ENCODE measurements at regions not wholly inside any gene's neighbourhood (a gene's known extent, or its start where the extent isn't known, plus 50 kb on each side); places are given as distances from the start of the nearest gene placed in this dataset.

- no peak for DNase-seq (ENCODE audit: low read depth)
Observed at GRCh38 chr21:15241997-15242736, 177.4 kb upstream of the NRIP1 start.

DNA sequence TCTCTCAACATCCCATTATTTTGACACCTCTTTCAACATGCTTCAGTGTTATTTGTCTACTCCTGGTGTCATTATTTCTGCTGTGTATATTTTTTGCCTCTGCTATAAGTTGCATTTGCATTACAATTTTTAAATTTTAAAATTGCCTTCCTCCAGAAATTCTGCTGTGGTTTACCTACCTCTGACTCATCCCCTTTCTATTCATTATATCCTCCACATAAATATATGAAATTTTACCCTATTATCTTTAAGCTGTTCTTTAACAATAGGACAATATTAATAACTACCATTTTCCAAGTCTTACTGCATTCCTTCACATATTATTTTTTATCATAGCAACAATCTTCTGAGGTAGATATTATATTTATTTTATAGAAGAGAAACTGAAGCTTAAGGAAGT, 178.1 kb upstream of the NRIP1 start:
- DNase-seq (ENCODE audit: low read depth): no peak

DNA sequence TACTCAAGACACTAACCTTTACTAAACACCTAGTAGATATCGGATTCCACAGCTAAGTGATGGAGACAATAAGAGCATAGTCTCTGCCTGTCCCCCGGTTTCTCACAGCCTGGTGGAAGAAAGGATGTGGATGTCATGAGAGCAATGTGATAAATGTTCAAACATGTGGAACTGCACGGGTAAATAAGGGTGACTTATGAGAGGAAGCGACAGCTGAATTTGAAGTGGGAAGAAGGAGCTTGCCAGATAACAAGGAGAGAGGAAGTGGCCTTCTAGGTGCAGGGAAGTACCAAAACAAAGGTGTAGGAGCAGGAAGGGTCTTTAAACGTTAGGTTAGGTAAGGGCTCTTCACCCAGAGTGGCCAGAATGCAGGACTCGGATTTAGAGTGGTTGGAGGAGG, 178.6 kb upstream of the NRIP1 start:
- DNase-seq (ENCODE audit: low read depth): no peak

GRCh38 chr21:15247613-15248012, 182.8 kb upstream of the NRIP1 start:
- DNase-seq (ENCODE audit: low read depth): no peak

- DNase-seq (ENCODE audit: low read depth): peak; percentile 9
Observed at GRCh38 chr21:15249285-15249993, 184.6 kb upstream of the NRIP1 start.

GRCh38 chr21:15250384-15250783, 185.6 kb upstream of the NRIP1 start:
- peak; percentile 20 for DNase-seq (ENCODE audit: low read depth)

DNA sequence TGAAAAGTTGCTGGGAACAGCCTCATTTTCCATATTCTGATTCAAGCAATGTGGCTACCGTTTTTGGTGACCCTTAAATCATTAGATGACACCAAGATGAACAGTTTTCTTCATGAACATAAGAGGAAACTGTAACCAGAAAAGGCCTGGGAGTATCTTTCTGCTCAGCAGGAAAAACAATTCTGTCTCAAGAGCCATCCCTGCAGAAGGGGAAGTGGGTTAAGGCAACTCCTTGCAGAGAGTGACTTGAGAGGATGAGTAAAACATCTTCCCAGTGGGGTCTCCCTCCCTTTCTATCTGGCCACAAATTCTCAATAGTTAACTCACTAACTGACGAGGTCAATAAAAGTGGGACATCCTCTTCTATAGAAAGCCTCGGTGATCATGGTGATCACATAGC, 187.6 kb upstream of the NRIP1 start:
- no peak for DNase-seq (ENCODE audit: low read depth)

- no peak for DNase-seq (ENCODE audit: low read depth)
Observed at GRCh38 chr21:15254111-15254510, 189.3 kb upstream of the NRIP1 start.

GRCh38 chr21:15255261-15255660, 190.5 kb upstream of the NRIP1 start:
- DNase-seq (ENCODE audit: low read depth): no peak

GRCh38 chr21:15255763-15256162, 191.0 kb upstream of the NRIP1 start:
- no peak for DNase-seq (ENCODE audit: low read depth)

DNA sequence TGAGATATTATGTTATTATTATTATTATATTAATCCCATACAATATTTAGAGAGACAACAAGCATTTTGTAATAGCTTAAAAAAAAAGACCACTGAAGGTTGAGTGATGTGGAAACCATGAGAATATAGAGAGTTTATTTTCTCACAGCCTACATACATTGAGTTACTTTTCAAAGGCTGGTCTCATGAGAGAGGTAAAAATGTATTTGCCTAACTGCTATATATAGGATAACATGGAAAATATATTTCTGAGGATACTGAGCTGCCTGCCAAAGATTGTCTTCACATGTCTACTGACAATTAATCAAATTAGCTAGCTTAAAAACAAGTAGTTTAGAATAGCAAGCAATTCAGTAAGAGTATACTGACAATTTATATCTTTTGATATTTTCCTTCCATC, 192.2 kb upstream of the NRIP1 start:
- no peak for DNase-seq (ENCODE audit: low read depth)

- DNase-seq (ENCODE audit: low read depth): no peak
Observed at GRCh38 chr21:15257646-15258045, 192.8 kb upstream of the NRIP1 start.

GRCh38 chr21:15259824-15260223, 195.0 kb upstream of the NRIP1 start:
- no peak for DNase-seq (ENCODE audit: low read depth)

DNA sequence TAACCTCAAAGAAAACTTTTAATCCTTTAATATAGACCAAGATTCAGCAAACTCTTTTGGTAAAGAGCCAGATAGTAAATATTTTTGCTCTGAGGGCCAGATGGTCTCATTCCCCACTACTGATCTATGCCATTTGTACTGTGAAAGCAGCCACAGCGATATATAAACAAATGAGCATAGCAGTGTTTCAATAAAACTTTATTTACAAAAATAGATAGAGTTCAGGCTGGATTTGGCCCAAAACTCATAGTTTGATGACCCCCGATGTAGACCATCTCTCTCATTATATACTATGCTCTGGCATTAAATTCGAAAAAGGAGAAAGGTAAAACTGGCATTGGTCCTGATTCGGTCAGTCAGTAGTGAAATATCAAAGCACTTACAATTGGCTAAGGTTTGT, 195.8 kb upstream of the NRIP1 start:
- DNase-seq (ENCODE audit: low read depth): no peak

GRCh38 chr21:15264084-15264665, 199.4 kb upstream of the NRIP1 start:
- no peak for DNase-seq (ENCODE audit: low read depth)

- no peak for DNase-seq (ENCODE audit: low read depth)
Observed at GRCh38 chr21:15272171-15272570, 207.4 kb upstream of the NRIP1 start.

DNA sequence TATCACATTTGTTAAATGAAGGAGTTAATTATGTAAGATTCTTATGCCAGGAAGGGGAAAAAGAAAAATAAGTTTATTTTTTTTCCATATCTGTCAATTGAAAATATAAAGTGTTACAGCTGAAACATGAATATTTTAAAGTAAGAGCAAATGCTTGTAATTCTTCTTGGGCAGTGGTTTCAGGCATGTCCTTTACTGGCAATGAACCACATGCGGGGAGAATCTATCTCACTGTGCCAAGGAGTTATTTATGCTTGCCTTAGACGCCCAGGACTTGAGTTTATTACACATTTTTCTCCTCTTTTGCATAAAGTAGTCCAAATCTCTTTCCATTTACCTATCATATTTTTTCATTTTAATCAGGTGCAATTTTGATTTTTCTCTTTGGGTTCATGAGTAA, 207.8 kb upstream of the NRIP1 start:
- DNase-seq (ENCODE audit: low read depth): peak; percentile 15

- no peak for DNase-seq (ENCODE audit: low read depth)
Observed at GRCh38 chr21:15273244-15273643, 208.4 kb upstream of the NRIP1 start.

DNA sequence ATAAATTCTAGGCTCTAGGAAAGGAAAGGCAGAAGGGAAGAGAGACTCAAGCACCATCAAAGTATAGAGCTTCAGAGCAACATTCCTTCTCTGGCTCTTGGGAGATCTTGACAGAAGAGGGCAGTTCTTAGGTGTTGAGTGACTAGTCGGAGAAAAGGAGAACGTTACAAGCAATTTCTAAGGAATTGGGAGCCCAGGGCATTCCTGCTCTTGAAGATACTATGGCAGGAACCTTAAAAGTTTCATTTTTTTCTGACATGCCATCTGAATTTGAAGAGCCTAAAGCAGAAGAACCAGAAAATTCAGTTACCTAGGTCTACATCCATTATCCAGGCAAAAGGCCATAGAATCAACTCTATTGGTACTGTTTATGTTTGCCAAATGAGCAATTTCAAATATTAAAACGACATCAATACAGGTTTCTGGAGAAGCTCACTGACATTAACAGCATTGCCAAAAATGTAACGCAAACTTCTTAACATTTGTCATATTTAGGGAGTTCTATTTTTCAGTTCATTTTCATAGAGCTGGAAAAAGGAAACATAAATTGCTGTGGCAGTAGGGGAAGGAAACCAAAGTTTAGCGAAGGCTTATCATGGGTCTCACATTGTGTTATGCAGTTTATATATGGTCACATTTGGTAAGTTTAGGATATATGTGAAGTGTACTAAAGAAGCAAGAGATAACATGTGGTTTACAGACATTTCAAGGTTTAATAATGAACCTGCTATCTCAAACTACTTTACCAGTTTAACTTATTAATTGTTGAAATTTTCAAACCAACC, 210.1 kb upstream of the NRIP1 start:
- no peak for DNase-seq (ENCODE audit: low read depth)

- DNase-seq (ENCODE audit: low read depth): no peak
Observed at GRCh38 chr21:15275615-15276235, 210.9 kb upstream of the NRIP1 start.

- DNase-seq (ENCODE audit: low read depth): no peak
Observed at GRCh38 chr21:15276243-15276642, 211.4 kb upstream of the NRIP1 start.

- no peak for DNase-seq (ENCODE audit: low read depth)
Observed at GRCh38 chr21:15277466-15277865, 212.7 kb upstream of the NRIP1 start.
